ENCODE measurements at regions not wholly inside any gene's neighbourhood (a gene's known extent, or its start where the extent isn't known, plus 50 kb on each side); places are given as distances from the start of the nearest gene placed in this dataset.
"Not testable (repeated sequence)": the region's sequence is repeated elsewhere in the genome, so short reads cannot be mapped to it uniquely, and the experiment has no call there.

- in situ Hi-C loops (cut with MboI; ENCODE audit: low sequenced_read_pairs, unreplicated experiment): no loop called here
- TF ChIP-seq CTCF (IDR thresholded peaks at IDR 0.05; ENCODE audit: borderline replicate concordance, control extremely low read depth, extremely low read depth, insufficient read depth, missing control alignments): no peak
- DNase-seq (ENCODE audit: low spot score): no peak
Measured at GRCh38 chr14:43356382-43356781, 1150.7 kb downstream of the FSCB start.

- in situ Hi-C loops (cut with MboI; ENCODE audit: low sequenced_read_pairs, unreplicated experiment): no loop called here
- TF ChIP-seq CTCF (IDR thresholded peaks at IDR 0.05; ENCODE audit: borderline replicate concordance, control extremely low read depth, extremely low read depth, insufficient read depth, missing control alignments): no peak
- DNase-seq (ENCODE audit: low spot score): no peak
Measured at GRCh38 chr14:43341921-43342320, 1165.2 kb downstream of the FSCB start.

- no peak for TF ChIP-seq CTCF (IDR thresholded peaks at IDR 0.05; ENCODE audit: borderline replicate concordance, control extremely low read depth, extremely low read depth, insufficient read depth, missing control alignments)
- DNase-seq (ENCODE audit: low spot score): no peak
- in situ Hi-C loops (cut with MboI; ENCODE audit: low sequenced_read_pairs, unreplicated experiment): no loop called here
Measured at GRCh38 chr14:43338713-43339112, 1168.4 kb downstream of the FSCB start.

GRCh38 chr14:43336351-43336750 lies 1170.7 kb downstream of the FSCB start:
- in situ Hi-C loops (cut with MboI; ENCODE audit: low sequenced_read_pairs, unreplicated experiment): no loop called here
- TF ChIP-seq CTCF (IDR thresholded peaks at IDR 0.05; ENCODE audit: borderline replicate concordance, control extremely low read depth, extremely low read depth, insufficient read depth, missing control alignments): no peak
- DNase-seq (ENCODE audit: low spot score): no peak

- DNase-seq (ENCODE audit: low spot score); in situ Hi-C loops (cut with MboI; ENCODE audit: low sequenced_read_pairs, unreplicated experiment): not testable (repeated sequence)
Measured at GRCh38 chr14:43326501-43327407, 1180.3 kb downstream of the FSCB start.

- DNase-seq (ENCODE audit: low spot score): no peak
- TF ChIP-seq CTCF (IDR thresholded peaks at IDR 0.05; ENCODE audit: borderline replicate concordance, control extremely low read depth, extremely low read depth, insufficient read depth, missing control alignments): no peak
- in situ Hi-C loops (cut with MboI; ENCODE audit: low sequenced_read_pairs, unreplicated experiment): no loop called here
Measured at GRCh38 chr14:43316427-43316826, 1190.7 kb downstream of the FSCB start.

- no peak for DNase-seq (ENCODE audit: low spot score)
- no peak for TF ChIP-seq CTCF (IDR thresholded peaks at IDR 0.05; ENCODE audit: borderline replicate concordance, control extremely low read depth, extremely low read depth, insufficient read depth, missing control alignments)
- in situ Hi-C loops (cut with MboI; ENCODE audit: low sequenced_read_pairs, unreplicated experiment): no loop called here
Measured at GRCh38 chr14:43313719-43314118, 1193.4 kb downstream of the FSCB start.

Measured in GM13976 (cell line).